Activated T-helper 17 cell treated with anti-CD3 and anti-CD28 coated beads, Interleukin-2, amount 50 U/mL, for 72 hours (primary cell): ENCODE measurements at regions not wholly inside any gene's neighbourhood (a gene's known extent, or its start where the extent isn't known, plus 50 kb on each side); places are given as distances from the start of the nearest gene placed in this dataset.
A peak's percentile ranks its signal among the peaks of the same experiment; 100 is the strongest.

Experiments
- ATAC-seq: fragments of 150-1000 bp; cut with Tn5 transposase; replicated peaks from 2 replicates; pipeline ENCODE4 v1.10.0; 2021; ENCODE audit warnings: mild to moderate bottlenecking, moderate library complexity
- H3K27ac Mint-ChIP-seq: one replicate; pipeline ENCODE4 v1.8.0; 2022; ENCODE audit warnings: mixed read lengths
- H3K27me3 Mint-ChIP-seq: one replicate; pipeline ENCODE4 v1.8.0; 2022; ENCODE audit warnings: mixed read lengths
- H3K36me3 Mint-ChIP-seq: one replicate; pipeline ENCODE4 v1.8.0; 2022; ENCODE audit warnings: low read depth, mild to moderate bottlenecking, mixed read lengths
- H3K4me1 Mint-ChIP-seq: one replicate; pipeline ENCODE4 v1.8.0; 2022; ENCODE audit warnings: mixed read lengths
- H3K4me3 Mint-ChIP-seq: one replicate; pipeline ENCODE4 v1.8.0; 2022; ENCODE audit warnings: mild to moderate bottlenecking, mixed read lengths
- H3K9me3 Mint-ChIP-seq: one replicate; pipeline ENCODE4 v1.8.0; 2022; ENCODE audit warnings: mixed read lengths

DNA sequence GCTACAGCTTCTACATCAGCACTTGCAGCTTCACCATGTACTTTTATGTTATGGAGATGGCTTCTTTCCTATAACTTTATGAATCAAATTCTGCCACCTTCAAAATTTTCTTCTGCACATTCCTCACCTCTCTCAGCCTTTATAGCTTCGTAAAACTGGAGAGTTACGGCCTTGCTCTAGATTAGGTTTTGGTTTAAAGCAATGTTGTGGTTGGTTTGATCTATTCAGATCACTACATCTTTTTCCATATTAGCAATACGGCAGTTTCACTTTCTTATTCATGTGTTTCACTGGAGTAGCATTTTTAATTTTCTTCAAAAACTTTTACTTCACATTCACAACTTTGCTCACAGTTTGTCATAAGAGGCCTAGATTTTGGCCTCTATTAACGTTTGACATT, 242.9 kb upstream of the GYPC start:
- Mint-ChIP-seq H3K9me3 (no peaks in the 10 kb centered on the region), H3K4me1 (peaks cover 9% of the 10 kb centered on the region), H3K4me3 (peak overlapping the region; percentile 29), H3K36me3 (no peaks in the 10 kb centered on the region), H3K27me3 (peaks cover 12% of the 10 kb centered on the region), H3K27ac (peak overlapping the region; percentile 23)
- ATAC-seq, result peak; percentile 95

GRCh38 chr2:126419403-126419802, 236.6 kb upstream of the GYPC start:
- Mint-ChIP-seq H3K4me1 (no peaks in the 10 kb centered on the region), H3K36me3 (no peaks in the 10 kb centered on the region), H3K27ac (no peak overlapping the region), H3K4me3 (no peak overlapping the region), H3K27me3 (peaks cover 7% of the 10 kb centered on the region), H3K9me3 (peaks cover 5% of the 10 kb centered on the region)
- no peak for ATAC-seq

DNA sequence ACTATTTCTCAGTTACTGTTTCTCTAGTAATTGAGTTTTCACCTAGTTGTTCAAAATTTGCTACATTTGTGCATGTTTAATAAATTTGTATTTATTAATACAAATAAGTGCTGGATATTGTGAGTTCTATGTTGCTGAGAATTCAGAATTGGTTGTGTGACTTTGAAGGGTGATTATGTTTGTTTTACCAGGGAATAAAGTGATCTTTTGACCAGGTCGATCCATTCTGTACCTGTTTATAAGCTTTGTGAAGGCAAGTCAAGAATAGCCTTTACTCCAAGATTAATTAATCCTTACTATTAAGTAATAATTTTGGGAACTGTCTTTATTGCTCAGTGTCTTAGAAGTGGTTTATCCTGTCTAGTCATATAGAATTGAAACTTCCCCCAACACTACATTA, 230.0 kb upstream of the GYPC start:
- Mint-ChIP-seq H3K27ac (no peak overlapping the region), H3K36me3 (no peaks in the 10 kb centered on the region), H3K4me1 (no peaks in the 10 kb centered on the region), H3K9me3 (peaks cover 3% of the 10 kb centered on the region), H3K27me3 (peaks cover 11% of the 10 kb centered on the region), H3K4me3 (no peak overlapping the region)
- no peak for ATAC-seq

- Mint-ChIP-seq H3K4me1 (no peaks in the 10 kb centered on the region), H3K27ac (no peak overlapping the region), H3K27me3 (peaks cover 8% of the 10 kb centered on the region), H3K36me3 (no peaks in the 10 kb centered on the region), H3K4me3 (no peak overlapping the region), H3K9me3 (no peaks in the 10 kb centered on the region)
- ATAC-seq, result no peak
Measured at GRCh38 chr2:126429103-126429502, 226.9 kb upstream of the GYPC start.

- H3K9me3 Mint-ChIP-seq, result no peaks in the 10 kb centered on the region
- no peaks in the 10 kb centered on the region for H3K4me1 Mint-ChIP-seq
- no peak overlapping the region for H3K27ac Mint-ChIP-seq
- no peak for ATAC-seq
- no peaks in the 10 kb centered on the region for H3K36me3 Mint-ChIP-seq
- H3K27me3 Mint-ChIP-seq, result peaks cover 8% of the 10 kb centered on the region
- no peak overlapping the region for H3K4me3 Mint-ChIP-seq
Measured at GRCh38 chr2:126431136-126431535, 224.8 kb upstream of the GYPC start.

- Mint-ChIP-seq H3K4me3 (no peak overlapping the region), H3K27me3 (peaks cover 3% of the 10 kb centered on the region), H3K9me3 (no peaks in the 10 kb centered on the region), H3K36me3 (no peaks in the 10 kb centered on the region), H3K27ac (no peak overlapping the region), H3K4me1 (no peaks in the 10 kb centered on the region)
- ATAC-seq, result no peak
Measured at GRCh38 chr2:126436411-126436810, 219.5 kb upstream of the GYPC start.

DNA sequence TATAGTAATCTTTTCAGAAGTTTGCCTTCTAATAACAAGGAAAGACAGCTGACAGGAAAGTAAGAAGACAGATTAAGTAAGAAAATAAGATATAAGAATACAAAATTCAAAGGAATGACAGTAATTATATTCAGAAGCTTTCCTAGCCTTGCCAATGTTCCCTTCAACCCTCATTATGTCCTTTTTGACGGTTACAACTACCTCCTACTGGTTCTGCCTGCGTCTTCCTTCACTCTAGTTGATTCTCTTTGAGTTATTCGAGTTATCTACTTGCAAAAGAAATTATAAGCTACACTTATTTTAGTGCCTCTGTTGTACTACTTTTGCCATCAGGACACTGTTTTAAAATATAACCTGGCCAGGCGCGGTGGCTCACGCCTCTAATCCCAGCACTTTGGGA, 218.9 kb upstream of the GYPC start:
- Mint-ChIP-seq H3K27me3 (peaks cover 6% of the 10 kb centered on the region), H3K4me3 (no peak overlapping the region), H3K4me1 (no peaks in the 10 kb centered on the region), H3K9me3 (no peaks in the 10 kb centered on the region), H3K36me3 (no peaks in the 10 kb centered on the region), H3K27ac (no peak overlapping the region)
- no peak for ATAC-seq

DNA sequence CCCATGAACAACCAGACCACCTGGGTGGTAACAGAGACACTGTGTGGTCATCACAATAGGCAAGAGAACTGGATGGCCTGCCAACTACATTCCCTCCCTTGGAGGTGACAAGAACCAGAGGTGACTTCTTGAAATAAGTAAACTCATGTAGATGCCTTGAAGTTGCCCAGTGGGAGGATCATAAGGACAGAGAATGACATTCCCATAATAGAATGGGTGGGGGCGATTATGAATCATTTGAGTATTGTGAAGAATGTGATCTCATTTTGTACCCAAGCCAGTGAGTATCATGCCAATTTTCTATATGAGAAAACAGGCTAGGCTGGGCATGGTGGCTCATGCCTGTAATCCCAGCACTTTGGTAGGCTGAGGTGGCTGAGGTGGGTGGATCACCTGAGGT, 211.4 kb upstream of the GYPC start:
- Mint-ChIP-seq H3K27me3 (peaks cover 10% of the 10 kb centered on the region), H3K4me1 (peaks cover 5% of the 10 kb centered on the region), H3K9me3 (no peaks in the 10 kb centered on the region), H3K36me3 (no peaks in the 10 kb centered on the region), H3K27ac (no peak overlapping the region), H3K4me3 (no peak overlapping the region)
- ATAC-seq, result peak; percentile 26

DNA sequence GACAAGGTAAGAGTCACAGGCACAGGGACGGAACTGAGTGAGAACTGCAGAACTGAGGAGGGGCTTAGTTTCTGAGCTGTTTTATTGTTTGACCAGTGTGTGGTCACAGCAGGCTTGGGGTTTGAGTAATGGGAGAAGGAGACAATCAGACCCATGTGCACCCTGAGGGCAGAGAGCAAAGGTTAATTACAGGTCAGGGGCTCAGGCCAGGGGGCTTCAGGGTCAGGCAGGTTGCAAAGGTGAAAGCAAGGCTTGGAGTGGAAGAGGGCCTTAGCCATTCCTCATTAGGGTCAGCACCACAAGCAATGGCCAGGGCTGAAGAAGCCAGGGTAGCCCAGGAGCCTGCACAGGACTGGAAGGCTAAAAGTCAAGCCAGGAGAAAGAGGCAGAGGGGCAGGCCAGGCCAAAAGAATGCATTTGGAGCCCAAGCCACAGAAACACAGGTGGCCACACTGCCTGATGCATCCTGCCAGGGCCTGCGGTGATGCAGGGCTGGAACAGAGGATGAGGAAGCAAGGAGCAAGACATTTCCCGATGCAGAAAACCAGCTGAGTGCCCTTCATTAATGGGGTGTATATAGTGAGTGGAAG, 209.8 kb upstream of the GYPC start:
- Mint-ChIP-seq H3K4me3 (no peak overlapping the region), H3K27me3 (peaks cover 9% of the 10 kb centered on the region), H3K4me1 (peaks cover 5% of the 10 kb centered on the region), H3K36me3 (no peaks in the 10 kb centered on the region), H3K27ac (no peak overlapping the region), H3K9me3 (no peaks in the 10 kb centered on the region)
- no peak for ATAC-seq

GRCh38 chr2:126448611-126449010, 207.3 kb upstream of the GYPC start:
- Mint-ChIP-seq H3K4me1 (peaks cover 5% of the 10 kb centered on the region), H3K4me3 (no peak overlapping the region), H3K9me3 (no peaks in the 10 kb centered on the region), H3K36me3 (no peaks in the 10 kb centered on the region), H3K27me3 (no peaks in the 10 kb centered on the region), H3K27ac (no peak overlapping the region)
- ATAC-seq, result no peak

DNA sequence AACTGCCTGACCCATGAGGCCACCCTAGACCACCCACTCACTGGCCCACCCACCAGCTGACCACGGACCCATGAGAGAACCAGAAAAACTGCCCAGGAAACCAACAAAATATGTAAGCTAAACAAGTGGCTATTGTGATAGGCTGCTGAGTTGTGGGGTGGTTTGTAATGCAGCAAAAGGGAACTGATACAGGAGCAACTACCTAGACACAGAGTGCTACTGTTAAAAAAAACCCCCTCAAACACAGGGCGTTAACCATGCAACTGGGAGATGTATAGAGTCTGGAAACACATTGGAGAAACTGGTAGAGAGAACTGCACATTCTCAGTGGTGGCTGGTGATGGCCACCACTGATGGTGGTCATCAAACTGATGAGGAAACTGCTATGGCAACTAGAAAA, 206.3 kb upstream of the GYPC start:
- H3K27me3 Mint-ChIP-seq, result peaks cover 4% of the 10 kb centered on the region
- no peaks in the 10 kb centered on the region for H3K9me3 Mint-ChIP-seq
- peaks cover 5% of the 10 kb centered on the region for H3K4me1 Mint-ChIP-seq
- H3K4me3 Mint-ChIP-seq, result no peak overlapping the region
- H3K27ac Mint-ChIP-seq, result no peak overlapping the region
- no peaks in the 10 kb centered on the region for H3K36me3 Mint-ChIP-seq
- ATAC-seq, result no peak

DNA sequence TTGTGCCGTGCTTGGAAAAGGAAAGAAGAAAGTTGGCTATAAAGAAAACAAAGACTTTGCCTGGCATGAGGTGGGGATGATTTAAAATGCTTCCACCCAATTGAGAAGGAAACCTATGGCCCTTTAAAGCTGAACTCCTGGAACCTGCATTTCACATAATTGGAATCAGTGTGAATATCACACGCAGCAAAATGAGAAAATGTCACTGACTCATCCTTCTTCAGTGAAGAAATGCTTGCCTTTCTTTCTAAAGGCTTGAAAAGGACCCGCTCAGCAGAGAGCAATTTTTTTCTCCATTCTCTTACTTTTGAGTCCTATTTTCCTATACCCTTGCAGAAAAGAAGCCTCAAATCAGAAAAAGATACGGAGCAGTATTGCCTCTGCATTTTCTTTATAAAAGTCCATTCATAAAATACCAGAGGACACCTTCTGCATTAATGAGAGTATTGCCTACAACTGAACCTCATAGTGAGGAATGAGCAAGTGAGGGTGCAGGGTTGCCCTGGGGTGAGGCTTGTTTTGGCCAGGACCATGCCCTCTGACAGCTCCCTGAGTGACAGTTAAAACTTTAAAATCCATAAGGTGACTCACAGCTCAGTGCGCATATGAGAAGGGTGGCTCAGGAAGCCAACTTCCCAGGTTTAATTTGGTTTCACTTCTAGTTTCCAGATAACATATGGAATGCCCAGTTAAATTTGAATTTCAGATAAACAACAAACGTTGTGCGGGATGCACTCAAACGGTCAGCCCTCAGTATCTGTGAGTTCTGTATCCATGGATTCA, 191.9 kb upstream of the GYPC start:
- Mint-ChIP-seq H3K36me3 (no peaks in the 10 kb centered on the region), H3K27me3 (peaks cover 9% of the 10 kb centered on the region), H3K4me1 (no peaks in the 10 kb centered on the region), H3K4me3 (no peak overlapping the region), H3K9me3 (no peaks in the 10 kb centered on the region), H3K27ac (no peak overlapping the region)
- ATAC-seq, result no peak

DNA sequence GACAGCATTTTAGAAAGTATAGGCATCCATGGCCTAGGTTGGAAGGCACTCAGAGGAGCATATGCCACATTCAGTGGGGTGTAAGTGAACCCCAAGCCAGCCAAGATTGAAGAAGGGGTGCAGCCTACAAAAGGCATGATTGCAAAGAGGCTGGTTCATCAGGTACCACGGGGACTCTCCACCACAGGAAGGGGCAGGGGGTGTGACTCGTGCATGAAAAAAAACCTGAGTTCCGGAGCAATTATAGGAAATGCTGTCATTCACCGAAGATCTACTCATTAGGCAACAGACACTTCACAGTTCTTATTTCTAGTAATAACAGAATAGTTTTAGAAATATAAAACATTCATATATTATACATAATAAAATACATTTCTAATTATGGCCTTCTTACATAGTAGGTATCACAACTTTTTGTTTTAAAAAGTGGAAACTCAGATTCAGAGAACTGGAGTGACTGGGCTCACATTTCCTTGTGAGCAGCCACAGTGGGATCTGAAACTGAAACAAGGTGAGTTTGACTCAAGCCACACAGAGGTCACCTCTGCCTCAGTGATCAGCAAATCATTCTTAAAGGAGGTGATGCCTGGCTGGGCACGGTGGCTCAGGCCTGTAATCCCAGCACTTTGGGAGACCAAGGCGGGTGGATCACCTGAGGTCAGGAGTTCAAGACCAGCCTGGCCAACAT, 188.4 kb upstream of the GYPC start:
- H3K9me3 Mint-ChIP-seq, result no peaks in the 10 kb centered on the region
- no peak overlapping the region for H3K4me3 Mint-ChIP-seq
- no peaks in the 10 kb centered on the region for H3K4me1 Mint-ChIP-seq
- H3K27ac Mint-ChIP-seq, result no peak overlapping the region
- H3K27me3 Mint-ChIP-seq, result peaks cover 11% of the 10 kb centered on the region
- peak; percentile 72 for ATAC-seq
- no peaks in the 10 kb centered on the region for H3K36me3 Mint-ChIP-seq

GRCh38 chr2:126475031-126475430, 180.9 kb upstream of the GYPC start:
- Mint-ChIP-seq H3K36me3 (no peaks in the 10 kb centered on the region), H3K4me3 (no peak overlapping the region)

DNA sequence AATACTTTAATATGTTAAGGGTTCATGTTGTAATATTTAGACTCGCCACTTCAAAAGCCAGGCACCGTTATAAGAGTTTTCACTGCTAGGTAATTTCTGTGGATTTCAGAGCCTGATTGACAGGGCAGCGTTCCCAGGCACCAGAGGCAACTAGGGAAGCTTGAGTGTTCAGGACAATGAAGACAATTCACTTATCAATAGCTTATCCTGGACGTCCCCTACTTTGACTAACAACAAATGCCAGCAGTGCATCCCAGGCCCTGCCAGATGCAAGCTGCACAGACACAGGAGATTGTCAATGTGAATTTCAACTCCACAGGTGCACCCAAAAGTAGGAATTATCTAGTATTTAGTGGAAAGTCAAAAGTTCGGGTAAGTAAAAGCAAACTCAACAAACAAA, 179.3 kb upstream of the GYPC start:
- no peak overlapping the region for H3K27ac Mint-ChIP-seq
- ATAC-seq, result no peak
- no peak overlapping the region for H3K4me3 Mint-ChIP-seq
- H3K27me3 Mint-ChIP-seq, result peaks cover 20% of the 10 kb centered on the region
- no peaks in the 10 kb centered on the region for H3K4me1 Mint-ChIP-seq
- no peaks in the 10 kb centered on the region for H3K36me3 Mint-ChIP-seq
- H3K9me3 Mint-ChIP-seq, result no peaks in the 10 kb centered on the region

More at GRCh38 chr2:126475031-126475430, 180.9 kb upstream of the GYPC start:
- ATAC-seq, result no peak
- no peaks in the 10 kb centered on the region for H3K9me3 Mint-ChIP-seq
- no peaks in the 10 kb centered on the region for H3K4me1 Mint-ChIP-seq
- no peak overlapping the region for H3K27ac Mint-ChIP-seq
- H3K27me3 Mint-ChIP-seq, result peaks cover 23% of the 10 kb centered on the region
